Stimulated activated CD4-positive, alpha-beta T cell treated with anti-CD3 and anti-CD28 coated beads, Interleukin-12 subunit alpha, Interleukin-12 subunit beta, amount 100 ng/mL, for 24 hours (primary cell): ENCODE measurements at regions not wholly inside any gene's neighbourhood (a gene's known extent, or its start where the extent isn't known, plus 50 kb on each side); places are given as distances from the start of the nearest gene placed in this dataset.
"Not testable (repeated sequence)": the region's sequence is repeated elsewhere in the genome, so short reads cannot be mapped to it uniquely, and the experiment has no call there.

Source experiments
- DNase-seq, 2 experiments: peaks; one replicate each; pipeline ENCODE4 v3.0.0-alpha.2; 2020; ENCODE audit warnings: low read depth in 2 of 2

DNA sequence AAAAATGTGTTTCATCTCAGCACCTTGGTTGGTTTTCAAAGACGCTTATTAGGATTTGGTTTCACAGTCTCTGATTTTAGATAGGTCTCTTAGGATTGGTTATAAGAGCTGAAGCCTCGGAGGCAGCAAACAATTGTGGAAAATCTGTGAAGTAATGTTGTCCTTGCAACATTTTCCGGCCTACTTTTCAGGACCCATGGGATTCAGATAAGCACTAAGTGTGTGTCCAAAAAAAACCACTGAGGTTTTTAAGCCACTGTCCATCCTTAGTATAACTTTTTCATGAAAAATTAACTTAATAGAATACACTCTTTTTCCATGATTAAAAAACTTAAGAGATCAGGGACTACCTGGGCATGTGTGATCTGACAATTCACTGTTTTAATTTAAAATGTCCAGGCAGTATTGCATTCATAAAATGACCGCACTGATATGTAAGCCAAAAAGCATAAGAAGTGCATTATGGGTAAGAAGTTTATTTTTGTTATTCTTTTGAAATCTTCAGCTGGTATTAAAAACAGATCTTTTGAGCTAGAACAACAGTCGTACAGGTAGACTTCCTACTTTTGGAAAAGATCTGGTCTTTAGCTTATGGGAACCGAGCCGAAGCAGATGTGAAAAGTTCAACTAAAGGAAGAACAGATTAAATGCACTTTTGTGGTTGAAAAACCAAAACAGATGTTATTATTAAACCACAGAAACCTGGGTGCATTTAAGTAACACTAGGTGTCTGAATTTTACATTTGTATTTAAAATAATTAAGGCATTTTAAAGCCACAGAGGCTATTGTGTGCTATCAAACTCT, 479.4 kb upstream of the ZEB2 start:
- DNase-seq, result no peak

DNA sequence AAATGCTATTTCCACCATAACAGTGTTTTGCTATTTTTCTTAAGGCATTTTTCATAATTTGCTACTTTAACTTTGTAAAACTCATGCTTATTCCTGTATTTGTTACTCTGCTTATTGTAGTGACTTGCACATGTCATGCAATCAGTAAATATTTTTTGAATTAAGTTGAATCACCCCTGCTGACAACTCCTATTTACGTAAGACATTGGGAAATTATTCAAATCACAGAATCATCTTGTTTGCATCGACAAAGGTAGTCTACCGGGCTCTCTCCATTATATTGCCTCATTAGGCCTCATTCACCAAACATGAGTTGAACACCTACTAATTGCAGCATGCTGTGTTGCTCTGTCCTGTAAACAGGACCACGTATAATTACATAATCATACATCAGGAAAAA, 478.5 kb upstream of the ZEB2 start:
- DNase-seq, result no peak

DNA sequence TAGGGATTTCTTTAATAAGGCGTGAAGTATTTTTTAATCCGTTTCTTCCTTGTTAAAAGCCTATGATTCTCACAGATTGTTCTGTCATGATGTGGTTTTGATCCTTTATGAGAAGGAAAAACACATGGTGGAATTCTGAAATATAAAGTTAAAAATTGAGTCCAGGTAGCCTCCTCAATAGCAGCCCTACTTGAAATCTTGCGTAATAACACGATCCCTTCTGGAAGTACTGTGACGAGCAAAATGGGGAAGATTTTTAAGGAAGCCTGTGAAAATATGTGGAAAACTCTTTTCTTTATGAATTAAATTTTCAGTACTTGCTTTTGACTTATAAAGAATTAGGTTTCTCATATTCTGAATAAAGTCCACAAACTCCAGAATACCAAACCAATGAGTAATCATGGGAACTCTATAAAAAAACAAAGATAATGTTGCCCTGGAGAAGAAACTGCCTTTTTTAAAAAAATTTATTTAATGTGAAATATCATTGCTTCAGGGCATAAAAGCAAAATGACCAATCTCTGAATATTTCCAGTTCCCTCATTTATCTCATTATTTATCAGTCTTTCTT, 476.4 kb upstream of the ZEB2 start:
- no peak for DNase-seq

DNA sequence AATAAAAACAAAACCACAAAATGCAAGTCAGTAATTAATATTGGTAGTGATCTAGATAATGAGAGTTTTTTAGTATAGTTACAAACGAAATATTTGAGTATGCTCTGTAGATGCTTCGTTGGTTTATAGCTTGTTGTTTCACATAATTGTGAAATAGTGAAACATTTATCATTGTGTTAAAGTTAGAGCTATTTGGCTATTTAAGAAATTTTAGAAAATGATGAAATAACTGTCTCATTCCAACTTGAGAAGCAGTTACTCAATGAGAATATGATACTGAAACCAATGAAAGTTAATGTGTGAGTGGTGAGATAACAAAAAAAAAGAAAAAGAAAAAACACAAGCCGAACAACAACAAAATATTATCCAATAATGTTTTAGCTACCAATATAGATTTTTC, 475.6 kb upstream of the ZEB2 start:
- DNase-seq, result no peak

DNA sequence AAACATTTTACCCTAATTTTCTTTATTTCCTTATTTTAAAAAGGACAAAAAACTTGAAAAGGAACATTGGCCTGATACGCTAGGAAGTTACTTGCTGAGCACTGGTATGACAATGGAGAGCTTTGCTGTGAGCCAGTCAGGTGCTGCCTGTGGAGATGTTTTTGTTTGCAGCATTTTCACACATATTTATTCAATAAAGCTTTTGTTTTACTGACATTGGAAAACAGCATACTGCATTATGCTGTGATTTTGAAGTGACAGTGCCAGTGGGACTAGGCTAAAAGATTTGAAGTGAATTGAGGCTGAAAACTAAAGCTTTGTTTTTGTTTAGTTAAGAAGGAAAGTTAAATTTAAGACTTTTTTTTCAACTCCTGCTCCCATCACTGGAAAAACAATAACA, 470.7 kb upstream of the ZEB2 start:
- no peak for DNase-seq

DNA sequence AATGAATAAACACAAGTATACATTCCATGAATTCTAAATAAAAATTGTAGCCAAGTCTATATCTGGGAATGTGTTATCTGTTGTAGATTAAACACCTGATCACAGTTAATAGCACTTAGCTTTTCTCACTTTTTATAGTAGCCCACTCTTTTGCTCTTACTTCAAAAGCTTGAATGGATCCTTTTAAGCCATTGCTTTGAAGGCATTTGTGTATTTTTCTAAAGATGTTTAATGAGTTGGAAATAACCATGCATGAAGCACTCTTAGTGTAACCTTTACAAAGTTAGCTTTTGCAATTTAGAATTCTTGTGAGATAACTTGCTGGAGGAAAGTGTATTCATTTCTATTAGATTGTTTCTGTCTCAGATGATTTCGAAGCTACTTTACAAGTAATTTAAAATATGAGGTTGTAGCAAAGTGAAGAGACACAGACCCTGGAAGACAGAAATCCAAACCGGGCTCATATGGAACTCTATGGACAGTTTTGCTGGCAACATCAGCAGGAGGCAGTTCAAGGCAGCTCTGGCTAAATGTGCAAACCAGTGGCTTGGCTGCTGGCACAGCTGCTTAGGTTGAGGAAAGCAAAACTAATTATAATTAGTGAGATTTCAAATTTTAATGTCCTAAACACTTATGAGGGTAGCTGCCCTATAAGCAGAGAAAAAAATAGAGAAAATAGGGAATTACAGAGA, 469.8 kb upstream of the ZEB2 start:
- DNase-seq, result no peak

DNA sequence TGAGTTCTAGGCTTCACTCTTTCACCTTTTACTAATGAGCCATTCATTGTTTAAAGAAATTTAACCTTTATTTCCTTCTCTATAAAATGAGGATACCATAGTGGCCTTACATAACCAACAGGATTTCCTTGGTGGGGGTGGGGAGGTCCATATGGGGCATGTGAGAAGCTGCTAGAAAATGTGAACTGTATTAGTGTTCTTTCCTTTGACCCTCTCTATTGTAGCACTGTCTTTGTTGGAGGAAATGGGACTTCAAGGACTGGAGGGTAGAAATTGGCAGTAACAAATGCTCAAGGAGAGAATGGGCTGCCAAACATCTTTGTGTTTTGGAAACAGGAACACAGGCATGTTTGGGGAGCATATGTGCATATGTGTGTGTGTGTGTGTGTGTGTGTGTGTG, 468.7 kb upstream of the ZEB2 start:
- no peak for DNase-seq

DNA sequence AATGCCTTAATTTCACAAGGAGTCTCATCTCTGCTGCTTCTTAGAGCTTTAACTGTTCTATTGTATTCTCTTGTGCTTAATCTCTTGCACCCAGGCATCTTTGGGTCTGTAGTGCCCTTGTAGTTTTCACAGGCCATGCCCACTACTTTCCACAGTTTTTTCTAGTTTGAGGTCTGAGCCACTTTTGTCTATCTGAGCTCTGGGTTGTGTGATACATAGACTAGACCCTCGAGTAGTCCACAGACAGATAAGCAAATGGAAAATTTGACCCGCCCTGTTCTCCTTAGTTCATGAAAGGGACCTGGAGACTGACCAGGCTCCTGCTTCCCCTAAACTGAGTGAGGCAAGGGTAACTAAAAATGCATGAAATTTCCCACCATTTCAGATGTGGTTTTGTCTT, 466.8 kb upstream of the ZEB2 start:
- DNase-seq, result no peak

DNA sequence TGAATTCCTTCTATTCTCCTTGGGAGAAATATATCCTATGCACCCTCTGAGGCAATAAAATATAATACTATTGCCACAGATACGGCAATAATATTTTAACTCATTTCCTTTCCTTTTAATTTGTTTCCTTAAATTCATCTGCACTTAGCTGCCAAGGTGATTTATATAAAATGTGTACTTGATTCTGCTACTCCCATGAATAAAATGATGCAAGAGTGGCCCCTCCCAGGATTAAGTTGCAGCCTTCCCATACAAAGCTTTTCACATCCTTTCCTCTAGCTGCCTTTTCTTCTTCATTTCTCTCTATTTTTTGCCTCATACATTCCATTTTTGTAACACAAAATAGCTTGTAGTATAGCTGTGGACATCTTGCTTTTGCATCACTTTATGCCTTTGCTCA, 464.1 kb upstream of the ZEB2 start:
- DNase-seq, result no peak

DNA sequence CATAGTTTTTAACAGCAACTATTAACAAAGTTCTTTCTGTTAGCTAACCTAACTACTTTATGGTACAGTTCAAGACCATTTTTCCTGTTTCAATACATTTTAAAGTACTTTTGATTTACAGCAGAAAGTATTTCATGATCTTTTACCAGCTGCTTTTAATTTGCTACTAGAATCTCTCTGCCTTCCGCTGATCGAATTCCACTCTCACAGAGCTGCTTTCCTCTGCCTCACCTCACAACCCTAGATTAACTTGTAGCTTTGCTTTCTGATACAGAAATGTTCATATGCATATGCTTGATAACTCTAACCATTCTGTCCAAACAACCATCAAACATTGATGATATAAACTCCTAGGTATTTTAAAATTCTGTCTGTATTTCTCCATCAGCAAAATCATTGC, 463.2 kb upstream of the ZEB2 start:
- no peak for DNase-seq

DNA sequence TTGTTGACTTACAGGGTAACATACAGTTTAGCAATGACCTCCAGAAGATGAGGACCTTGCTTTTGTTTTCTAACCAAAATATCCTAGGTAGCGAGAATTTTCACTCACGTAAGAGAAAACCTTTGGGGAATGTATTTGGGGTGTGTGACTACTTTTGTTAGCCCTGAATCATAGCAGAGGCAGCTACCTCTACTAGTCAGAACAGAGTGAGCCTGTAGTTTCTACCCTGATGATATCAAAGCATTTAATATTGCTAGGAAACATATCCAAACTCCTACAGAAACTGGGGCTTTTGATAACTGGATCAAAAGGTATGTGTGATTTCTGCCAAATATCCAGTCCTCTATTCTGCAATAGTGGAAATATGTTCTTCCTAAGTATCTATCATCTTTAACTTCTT, 462.6 kb upstream of the ZEB2 start:
- no peak for DNase-seq

DNA sequence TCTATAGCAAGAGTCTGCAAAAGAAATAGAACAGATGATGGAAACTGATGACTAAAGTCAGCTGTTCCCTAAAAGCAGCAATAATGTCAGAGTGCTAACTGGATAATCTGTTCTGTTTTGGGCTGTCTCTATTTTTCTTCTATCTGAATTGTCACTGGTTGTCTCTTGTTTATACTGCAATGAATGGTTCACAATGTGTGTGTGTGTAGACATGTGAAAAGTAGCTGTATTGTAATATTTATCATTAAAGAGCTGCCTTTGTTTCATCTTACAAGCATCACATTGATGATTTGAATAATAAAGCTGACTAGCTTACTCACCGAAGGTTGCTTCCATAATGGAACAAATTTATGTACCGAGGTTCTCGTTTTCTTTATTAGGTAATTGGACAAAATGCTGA, 456.0 kb upstream of the ZEB2 start:
- DNase-seq, result no peak

DNA sequence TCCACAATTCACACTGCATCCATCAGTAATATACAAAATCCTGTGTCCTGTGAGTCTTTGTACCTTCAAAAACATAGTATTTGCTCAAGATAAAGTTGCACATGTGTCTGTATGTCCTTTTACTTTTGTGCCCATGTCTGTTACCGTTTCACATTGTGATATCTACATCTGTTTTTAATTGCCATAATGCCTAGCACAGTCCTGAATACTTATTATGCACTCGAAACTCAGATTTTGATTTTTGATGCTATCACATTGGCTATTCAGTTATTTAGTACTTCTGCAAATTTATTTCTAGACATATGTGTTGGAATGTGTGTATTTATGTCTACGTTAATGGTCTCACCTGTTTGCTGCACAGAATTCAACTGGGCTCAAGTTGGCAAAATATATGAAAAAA, 452.8 kb upstream of the ZEB2 start:
- DNase-seq, result no peak

DNA sequence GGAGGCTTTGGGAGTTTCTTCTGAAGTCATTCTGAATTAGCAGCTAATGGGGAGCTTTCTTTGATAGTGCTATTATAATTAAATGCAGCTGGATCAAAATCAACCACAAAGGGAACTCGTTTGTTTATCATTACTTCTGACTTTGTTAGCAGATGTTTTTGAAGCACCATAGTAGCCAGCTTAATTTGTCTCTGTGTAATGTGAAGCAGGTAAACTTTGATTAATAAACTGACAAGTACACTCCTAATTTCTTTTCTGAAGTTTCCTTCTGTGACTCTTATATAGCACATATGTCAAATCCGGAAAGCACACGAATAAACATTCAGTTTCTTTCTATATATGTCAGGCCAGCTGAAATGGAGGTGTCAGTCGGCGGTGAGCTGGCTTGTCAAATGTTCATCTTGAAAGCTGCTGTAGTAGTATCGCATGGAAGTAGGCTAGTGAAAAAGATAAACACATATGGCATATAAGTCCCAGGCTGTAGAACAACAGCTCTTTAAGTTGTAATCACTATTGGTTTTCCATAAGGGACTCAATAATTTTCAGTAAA, 451.9 kb upstream of the ZEB2 start:
- DNase-seq, result no peak

DNA sequence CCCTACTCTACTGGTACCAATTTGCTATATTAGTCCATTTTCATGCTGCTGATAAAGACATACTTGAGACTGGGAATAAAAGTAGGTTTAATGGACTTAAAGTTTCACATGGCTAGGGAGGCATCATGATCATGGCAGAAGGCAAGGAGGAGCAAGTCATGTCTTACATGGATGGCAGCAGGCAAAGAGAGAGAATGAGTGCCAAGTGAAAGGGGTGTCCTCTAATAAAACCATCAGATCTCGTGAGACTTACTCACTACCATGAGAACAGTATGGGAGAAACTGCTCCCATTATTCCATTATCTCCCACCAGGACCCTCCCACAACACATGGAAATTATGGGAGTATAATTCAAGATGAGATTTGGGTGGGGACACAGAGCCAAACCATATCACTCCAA, 450.5 kb upstream of the ZEB2 start:
- DNase-seq, result not testable (repeated sequence)

DNA sequence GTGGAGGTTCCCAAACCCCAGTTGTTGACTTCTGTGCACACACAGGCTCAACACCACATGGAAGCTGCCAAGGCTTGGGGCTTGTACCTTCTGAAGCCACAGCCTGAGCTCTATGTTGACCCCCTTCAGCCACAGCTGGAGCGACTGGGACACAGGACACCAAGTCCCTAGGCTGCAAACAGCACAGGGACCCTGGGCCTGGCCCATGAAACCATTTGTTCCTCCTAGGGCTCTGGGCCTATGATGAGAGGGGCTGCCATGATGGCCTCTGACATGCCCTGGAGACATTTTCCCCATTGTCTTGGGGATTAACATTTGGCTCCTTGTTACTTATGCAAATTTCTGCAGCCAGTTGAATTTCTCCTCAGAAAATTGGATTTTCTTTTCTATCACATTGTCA, 449.6 kb upstream of the ZEB2 start:
- not testable (repeated sequence) for DNase-seq

DNA sequence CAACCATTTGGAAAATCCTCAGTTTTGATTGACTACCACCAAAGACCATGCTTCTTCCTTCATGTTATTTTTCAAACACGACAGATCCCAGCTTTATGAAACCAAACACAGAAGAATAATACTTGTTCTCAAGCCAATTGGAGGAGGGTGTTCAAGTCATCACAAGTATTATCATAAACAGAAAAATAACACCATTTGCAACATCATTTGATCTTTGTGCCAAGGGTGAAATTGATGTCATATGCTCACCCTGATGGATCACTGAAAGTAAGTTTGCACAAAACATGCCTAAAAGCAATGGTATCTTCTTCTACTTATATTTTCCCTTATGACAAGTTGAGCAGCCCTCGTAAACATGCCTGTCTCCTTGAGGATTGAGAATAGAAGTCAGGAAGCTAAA, 448.0 kb upstream of the ZEB2 start:
- no peak for DNase-seq

DNA sequence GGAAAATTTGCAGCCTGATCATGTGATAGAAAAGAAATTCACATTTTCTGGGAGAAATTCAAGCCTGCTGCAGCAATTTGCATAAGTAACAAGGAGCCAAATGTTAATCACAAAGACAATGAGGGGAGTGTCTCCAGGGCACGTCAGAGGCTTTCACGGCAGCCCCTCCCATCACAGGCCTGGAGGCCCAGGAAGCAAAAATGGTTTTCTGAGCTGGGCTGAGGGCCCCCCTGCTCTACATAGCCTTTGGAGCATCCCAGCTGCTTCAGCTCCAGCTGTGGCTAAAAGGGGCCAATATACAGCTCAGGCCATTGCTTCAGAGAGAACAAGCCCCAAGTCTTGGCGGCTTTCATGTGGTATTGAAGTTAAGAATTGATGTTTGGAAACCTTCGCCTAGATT, 445.3 kb upstream of the ZEB2 start:
- DNase-seq, result no peak

DNA sequence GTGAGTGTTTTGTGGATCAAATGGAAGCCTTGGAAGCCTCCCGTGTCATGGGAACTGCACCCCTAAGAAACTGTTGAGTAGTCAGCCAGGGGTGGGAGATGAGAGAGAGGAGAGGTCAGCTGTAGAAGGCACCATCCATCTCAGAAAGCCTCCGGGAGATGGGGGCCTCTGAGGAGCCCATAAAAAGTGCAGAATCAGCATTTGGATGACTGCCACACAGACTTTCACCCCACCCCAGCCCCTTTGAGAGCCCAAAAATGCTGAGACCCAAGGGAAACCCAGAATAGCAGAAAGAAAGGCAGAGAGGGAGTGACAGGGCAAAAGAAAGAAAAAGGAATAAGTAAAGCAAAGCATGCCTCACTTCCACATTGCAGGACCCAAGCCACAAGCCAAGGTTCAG, 443.1 kb upstream of the ZEB2 start:
- DNase-seq, result no peak

DNA sequence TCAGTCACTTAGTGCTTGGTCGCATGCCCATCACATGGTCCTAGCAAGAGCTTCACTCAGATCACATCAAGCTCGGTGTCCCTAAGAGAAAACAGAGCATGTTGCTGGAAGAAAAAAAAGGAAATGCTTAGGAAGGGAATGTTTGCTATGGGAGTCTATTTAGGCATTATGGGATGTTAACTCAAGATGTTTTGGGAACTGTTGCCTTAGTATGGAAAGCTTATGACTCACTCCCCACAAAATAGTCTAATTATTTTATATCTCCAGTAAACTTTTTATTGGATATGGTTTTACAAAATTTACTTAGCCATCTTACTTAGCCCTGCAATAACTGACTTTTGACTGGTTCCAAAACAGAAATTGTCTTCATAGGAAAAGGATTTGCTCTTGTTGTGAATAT, 439.5 kb upstream of the ZEB2 start:
- no peak for DNase-seq

DNA sequence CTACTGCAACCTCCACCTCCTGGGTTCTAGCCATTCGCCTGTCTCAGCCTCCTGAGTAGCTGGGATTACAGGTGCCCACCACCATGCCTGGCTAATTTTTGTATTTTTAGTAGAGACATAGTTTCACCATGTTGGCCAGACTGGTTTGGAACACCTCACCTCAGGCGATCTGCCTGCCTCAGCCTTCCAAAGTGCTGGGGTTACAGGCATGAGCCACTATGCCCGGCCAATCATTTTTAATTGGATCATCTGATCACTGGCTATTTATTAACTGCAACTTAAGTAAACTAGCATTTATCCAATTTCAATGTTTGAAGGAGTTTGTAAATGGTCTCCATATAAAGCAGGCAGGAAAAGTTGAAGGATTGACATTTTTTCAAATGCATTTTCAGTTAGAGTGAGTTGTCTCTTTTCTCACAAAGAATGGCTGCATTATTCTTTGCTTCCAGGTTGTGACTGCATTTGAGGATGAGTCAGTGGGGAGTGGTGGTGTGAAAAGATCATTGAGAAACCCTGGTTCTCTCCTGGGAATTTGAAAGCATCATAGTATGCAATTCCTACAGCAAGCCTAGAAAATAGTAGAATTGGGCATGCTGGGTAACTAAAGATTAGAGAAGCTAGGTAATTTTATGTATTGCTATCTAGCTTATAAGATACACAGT, 431.1 kb upstream of the ZEB2 start:
- no peak for DNase-seq

DNA sequence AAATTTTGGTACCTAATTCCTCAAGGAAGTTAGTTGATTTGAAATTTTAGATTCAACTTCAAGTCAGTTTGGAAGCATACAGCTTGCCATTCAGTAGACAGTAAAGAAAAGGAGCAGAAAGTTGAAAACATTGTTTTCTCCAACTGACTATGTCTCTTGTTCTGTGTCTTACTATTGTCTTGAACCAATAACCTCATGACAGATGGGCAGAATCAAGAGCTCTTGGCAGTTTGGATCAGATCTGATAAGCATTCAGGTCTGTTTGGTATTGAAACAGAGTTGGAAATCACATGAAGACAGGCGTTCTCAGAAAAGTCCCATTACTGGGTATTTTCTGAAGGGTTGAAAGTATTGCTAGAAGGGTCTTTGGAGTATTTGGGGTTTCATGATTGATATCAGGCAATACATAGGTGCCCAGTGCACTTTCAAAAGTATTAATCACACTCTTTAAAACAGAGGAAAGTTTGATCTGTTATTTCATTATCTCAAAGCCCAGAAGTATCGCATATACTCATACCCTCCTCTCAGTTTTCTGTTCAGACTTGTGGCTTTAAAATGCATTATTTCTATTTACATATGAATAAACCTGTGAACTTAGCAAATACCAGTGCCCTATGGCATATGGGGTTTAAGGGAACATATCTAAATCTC, 428.4 kb upstream of the ZEB2 start:
- DNase-seq, result no peak
